Transverse colon (tissue), 4 donors: ENCODE measurements at regions not wholly inside any gene's neighbourhood (a gene's known extent, or its start where the extent isn't known, plus 50 kb on each side); places are given as distances from the start of the nearest gene placed in this dataset.

Experiments used
- CTCF ChIP-seq, 5 experiments: fragments of 200-600 bp in 3 of 5; fragments of 450-650 bp in 2 of 5; sonication (generic) in 3 of 5; IDR thresholded peaks; 1 replicate in 2 of 5; 2 replicates in 3 of 5; pipeline ENCODE4 v1.5.1; 2016 to 2017; ENCODE audit warnings: antibody characterized with exemption in 5 of 5, inconsistent platforms in 3 of 5, mild to moderate bottlenecking in 2 of 5, moderate library complexity in 1 of 5
- POLR2AphosphoS5 ChIP-seq, 3 donors: sonication (generic); formaldehyde crosslinking; IDR thresholded peaks; one replicate each; pipeline ENCODE4 v1.6.1; 2016; ENCODE audit warnings: antibody characterized with exemption in 3 of 3

- TF ChIP-seq CTCF (IDR thresholded peaks at IDR 0.05) (no peak), POLR2AphosphoS5 (IDR thresholded peaks at IDR 0.05) (no peak)
Measured at GRCh38 chr13:78430166-78430791, 173.1 kb downstream of the POU4F1 start.
